ENCODE measurements at regions not wholly inside any gene's neighbourhood (a gene's known extent, or its start where the extent isn't known, plus 50 kb on each side); places are given as distances from the start of the nearest gene placed in this dataset.

DNA sequence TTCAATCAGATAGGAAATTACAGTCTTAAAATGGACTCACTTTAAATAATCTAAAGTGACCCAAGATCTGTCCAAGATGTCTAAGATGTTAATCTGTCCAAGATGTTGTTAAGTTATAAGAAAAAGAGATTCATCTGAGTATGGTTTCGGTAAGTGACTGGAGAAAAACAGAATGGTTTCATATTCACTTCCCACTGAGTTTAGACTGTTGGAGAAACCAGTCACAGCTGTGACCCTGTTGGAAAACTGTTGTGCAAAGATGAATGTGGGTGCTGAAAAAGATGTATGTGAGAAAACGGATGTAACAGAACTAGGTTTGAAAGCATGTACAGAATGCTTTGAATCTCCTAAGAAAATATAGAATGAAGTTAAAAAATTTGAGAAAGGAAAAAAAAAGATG lies 325.9 kb downstream of the COL12A1 start:
- no peaks in the 10 kb centered on the region for H3K9me3 ChIP-seq
- TF ChIP-seq, protein P1, sequence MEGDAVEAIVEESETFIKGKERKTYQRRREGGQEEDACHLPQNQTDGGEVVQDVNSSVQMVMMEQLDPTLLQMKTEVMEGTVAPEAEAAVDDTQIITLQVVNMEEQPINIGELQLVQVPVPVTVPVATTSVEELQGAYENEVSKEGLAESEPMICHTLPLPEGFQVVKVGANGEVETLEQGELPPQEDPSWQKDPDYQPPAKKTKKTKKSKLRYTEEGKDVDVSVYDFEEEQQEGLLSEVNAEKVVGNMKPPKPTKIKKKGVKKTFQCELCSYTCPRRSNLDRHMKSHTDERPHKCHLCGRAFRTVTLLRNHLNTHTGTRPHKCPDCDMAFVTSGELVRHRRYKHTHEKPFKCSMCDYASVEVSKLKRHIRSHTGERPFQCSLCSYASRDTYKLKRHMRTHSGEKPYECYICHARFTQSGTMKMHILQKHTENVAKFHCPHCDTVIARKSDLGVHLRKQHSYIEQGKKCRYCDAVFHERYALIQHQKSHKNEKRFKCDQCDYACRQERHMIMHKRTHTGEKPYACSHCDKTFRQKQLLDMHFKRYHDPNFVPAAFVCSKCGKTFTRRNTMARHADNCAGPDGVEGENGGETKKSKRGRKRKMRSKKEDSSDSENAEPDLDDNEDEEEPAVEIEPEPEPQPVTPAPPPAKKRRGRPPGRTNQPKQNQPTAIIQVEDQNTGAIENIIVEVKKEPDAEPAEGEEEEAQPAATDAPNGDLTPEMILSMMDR (IDR thresholded peaks at IDR 0.05) = no peak

GRCh38 chr6:74879234-74879633 lies 326.6 kb downstream of the COL12A1 start:
- Histone ChIP-seq H3K27ac (no peak overlapping the region), H3K36me3 (no peaks in the 10 kb centered on the region), H3K27me3 (no peaks in the 10 kb centered on the region), H3K4me3 (ENCODE audit: low read depth in 1 of 2, low read length in 1 of 2) (no peak overlapping the region), H3K4me1 (ENCODE audit: control insufficient read depth in 1 of 2, insufficient read depth in 1 of 2, low read depth in 1 of 2, low read length in 1 of 2) (no peaks in the 10 kb centered on the region), H3K9me3 (no peaks in the 10 kb centered on the region)
- TF ChIP-seq, protein P1 (IDR thresholded peaks at IDR 0.05) = no peak

More for the DNA sequence above, 325.9 kb downstream of the COL12A1 start:
- no peaks in the 10 kb centered on the region for H3K36me3 ChIP-seq
- no peaks in the 10 kb centered on the region for H3K4me1 ChIP-seq (ENCODE audit: control insufficient read depth in 1 of 2, insufficient read depth in 1 of 2, low read depth in 1 of 2, low read length in 1 of 2)
- no peaks in the 10 kb centered on the region for H3K27me3 ChIP-seq
- H3K27ac ChIP-seq = no peak overlapping the region
- H3K4me3 ChIP-seq (ENCODE audit: low read depth in 1 of 2, low read length in 1 of 2) = no peak overlapping the region

GRCh38 chr6:74875193-74875592 lies 330.7 kb downstream of the COL12A1 start:
- H3K27me3 ChIP-seq = no peaks in the 10 kb centered on the region
- no peak overlapping the region for H3K4me3 ChIP-seq (ENCODE audit: low read depth in 1 of 2, low read length in 1 of 2)
- H3K4me1 ChIP-seq (ENCODE audit: control insufficient read depth in 1 of 2, insufficient read depth in 1 of 2, low read depth in 1 of 2, low read length in 1 of 2) = no peaks in the 10 kb centered on the region
- H3K9me3 ChIP-seq = no peaks in the 10 kb centered on the region
- no peaks in the 10 kb centered on the region for H3K36me3 ChIP-seq
- H3K27ac ChIP-seq = no peak overlapping the region
- TF ChIP-seq, protein P1 (IDR thresholded peaks at IDR 0.05) = no peak

- no peak overlapping the region for H3K4me3 ChIP-seq (ENCODE audit: low read depth in 1 of 2, low read length in 1 of 2)
- H3K9me3 ChIP-seq = no peaks in the 10 kb centered on the region
- H3K27ac ChIP-seq = no peak overlapping the region
- no peaks in the 10 kb centered on the region for H3K36me3 ChIP-seq
- TF ChIP-seq, protein P1 (IDR thresholded peaks at IDR 0.05) = no peak
- H3K4me1 ChIP-seq (ENCODE audit: control insufficient read depth in 1 of 2, insufficient read depth in 1 of 2, low read depth in 1 of 2, low read length in 1 of 2) = no peaks in the 10 kb centered on the region
- no peaks in the 10 kb centered on the region for H3K27me3 ChIP-seq
Observed at GRCh38 chr6:74872754-74873476, 332.9 kb downstream of the COL12A1 start.

GRCh38 chr6:74871757-74872156 lies 334.1 kb downstream of the COL12A1 start:
- TF ChIP-seq, protein P1 (IDR thresholded peaks at IDR 0.05) = no peak
- H3K27me3 ChIP-seq = no peaks in the 10 kb centered on the region
- H3K36me3 ChIP-seq = no peaks in the 10 kb centered on the region
- no peaks in the 10 kb centered on the region for H3K9me3 ChIP-seq
- no peaks in the 10 kb centered on the region for H3K4me1 ChIP-seq (ENCODE audit: control insufficient read depth in 1 of 2, insufficient read depth in 1 of 2, low read depth in 1 of 2, low read length in 1 of 2)
- H3K27ac ChIP-seq = no peak overlapping the region
- H3K4me3 ChIP-seq (ENCODE audit: low read depth in 1 of 2, low read length in 1 of 2) = no peak overlapping the region
